ENCODE measurements at regions not wholly inside any gene's neighbourhood (a gene's known extent, or its start where the extent isn't known, plus 50 kb on each side); places are given as distances from the start of the nearest gene placed in this dataset.
"Not testable (repeated sequence)": the region's sequence is repeated elsewhere in the genome, so short reads cannot be mapped to it uniquely, and the experiment has no call there.

- no peak for DNase-seq (ENCODE audit: low spot score)
Observed at GRCh38 chr12:46084666-46085631, 94.6 kb upstream of the SCAF11 start.

- DNase-seq (ENCODE audit: low spot score): no peak
Observed at GRCh38 chr12:46082490-46083200, 92.3 kb upstream of the SCAF11 start.

DNA sequence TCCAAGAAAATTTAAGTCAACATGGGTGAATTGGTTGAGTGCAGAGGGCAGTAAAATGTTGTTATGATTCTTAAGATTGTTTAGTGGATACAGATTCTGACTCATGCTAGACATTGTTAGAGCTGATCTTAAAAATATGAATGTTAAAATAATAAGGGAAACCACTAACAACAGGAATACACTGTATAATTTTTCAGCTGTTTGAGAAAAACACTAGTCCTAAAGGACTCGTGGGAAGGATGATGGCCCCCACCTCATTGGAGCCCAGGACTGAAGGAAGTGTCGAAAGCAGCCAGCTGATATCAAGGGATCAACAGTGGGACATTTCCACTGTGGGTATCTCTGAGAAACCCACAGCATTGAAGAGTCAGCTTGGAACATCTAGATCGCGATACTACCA is 82.9 kb upstream of the SCAF11 start:
- DNase-seq (ENCODE audit: low spot score): peak; percentile 6

DNA sequence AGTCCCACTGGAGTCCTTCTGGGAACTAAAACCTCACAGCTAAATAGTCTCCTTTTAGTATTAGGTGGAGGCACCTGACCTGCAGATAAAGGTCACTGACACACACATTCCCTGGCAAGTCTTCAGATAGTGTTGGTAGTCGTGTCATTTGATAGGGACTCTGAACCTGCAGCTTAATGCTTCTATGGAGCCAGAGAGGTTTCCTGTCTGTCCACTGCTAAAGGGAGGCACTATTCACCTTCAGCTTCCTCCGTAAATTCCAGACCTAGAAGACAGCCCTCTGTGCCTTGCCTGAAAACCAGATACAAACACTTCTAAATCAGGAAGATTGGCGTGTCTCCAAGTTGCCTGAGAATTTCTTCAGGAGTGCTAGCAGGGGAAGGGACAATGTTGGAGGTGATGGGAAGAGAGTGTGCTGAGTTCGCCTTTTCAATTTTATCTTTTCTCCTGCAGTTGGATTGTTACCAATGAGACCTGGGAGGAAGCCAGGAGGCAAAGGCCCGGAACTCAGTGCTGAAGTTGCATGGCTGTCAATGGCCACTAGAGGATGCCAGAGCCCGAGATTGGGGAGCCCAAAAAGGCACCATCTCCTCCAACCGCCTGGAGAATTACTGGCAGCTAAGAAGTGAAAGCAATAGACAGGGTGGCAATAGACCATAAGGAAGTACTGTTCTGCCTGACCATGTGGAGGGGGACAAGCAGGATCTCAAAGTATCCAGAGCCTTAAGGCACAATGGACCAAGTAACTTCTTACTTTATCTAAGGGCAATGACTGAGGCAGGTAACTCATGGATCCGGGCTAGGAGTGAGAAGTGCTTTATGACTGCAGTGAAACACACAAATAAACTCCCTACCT is 81.6 kb upstream of the SCAF11 start:
- DNase-seq (ENCODE audit: low spot score): peak; percentile 36

- DNase-seq (ENCODE audit: low spot score): no peak
Observed at GRCh38 chr12:46071335-46071734, 81.0 kb upstream of the SCAF11 start.

DNA sequence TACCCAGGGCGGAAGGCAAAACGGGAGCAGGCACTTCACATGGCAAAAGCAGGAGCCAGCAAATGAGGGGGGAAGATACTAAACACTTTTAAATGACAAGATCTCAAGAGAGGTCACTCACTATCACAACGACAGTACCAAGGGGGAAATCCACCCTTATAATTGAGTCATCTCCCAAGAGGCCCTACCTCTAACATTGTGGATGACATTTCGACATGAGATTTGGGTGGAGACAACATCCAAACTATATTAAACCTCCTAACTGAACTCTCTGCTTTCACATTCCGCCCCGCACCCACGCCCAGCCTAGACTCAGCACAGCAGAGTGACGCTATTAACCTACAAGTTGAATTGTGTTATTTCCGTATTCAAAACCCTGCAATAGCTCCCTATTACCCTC is 76.7 kb upstream of the SCAF11 start:
- no peak for DNase-seq (ENCODE audit: low spot score)

GRCh38 chr12:46065412-46066166 is 75.2 kb upstream of the SCAF11 start:
- no peak for DNase-seq (ENCODE audit: low spot score)

GRCh38 chr12:46064548-46064947 is 74.2 kb upstream of the SCAF11 start:
- DNase-seq (ENCODE audit: low spot score): no peak

DNA sequence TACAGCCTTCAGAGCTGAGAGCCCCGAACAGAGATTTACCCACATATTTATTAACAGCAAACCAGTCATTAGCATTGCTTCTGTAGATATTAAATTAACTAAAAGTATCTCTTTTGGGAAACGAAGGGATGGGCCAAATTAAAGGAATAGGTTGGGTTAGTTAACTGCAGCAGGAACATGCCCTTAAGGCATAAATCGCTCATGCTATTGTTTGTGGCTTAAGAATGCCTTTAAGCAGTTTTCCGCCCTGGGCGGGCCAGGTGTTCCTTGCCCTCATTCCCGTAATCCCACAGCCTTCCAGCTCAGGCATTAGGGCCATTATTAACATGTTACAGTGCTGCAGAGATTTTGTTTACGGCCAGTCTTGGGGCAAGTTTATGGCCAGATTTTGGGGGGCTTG is 68.3 kb upstream of the SCAF11 start:
- not testable (repeated sequence) for DNase-seq (ENCODE audit: low spot score)

GRCh38 chr12:46050805-46051204 is 60.4 kb upstream of the SCAF11 start:
- DNase-seq (ENCODE audit: low spot score): no peak

DNA sequence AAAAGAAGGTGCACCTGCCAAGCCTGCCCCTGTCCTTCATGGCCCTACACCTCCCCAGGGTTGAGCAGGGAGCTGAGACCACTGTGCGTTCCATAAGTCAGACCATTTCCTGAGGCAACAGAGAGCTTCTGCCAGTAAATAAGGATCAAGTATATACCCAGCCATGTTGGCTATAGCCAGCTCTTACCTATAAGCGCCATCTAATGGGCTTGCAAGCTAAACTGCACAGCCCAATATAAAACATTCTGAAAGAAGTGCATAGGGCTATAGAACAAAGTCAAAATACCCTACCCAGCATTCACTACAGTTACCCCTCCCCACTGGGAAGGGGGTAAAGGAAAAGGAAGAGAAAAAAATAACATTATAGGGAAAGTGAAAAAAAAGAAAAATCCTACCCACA is 59.3 kb upstream of the SCAF11 start:
- DNase-seq (ENCODE audit: low spot score): no peak

- DNase-seq (ENCODE audit: low spot score): no peak
Observed at GRCh38 chr12:46046436-46046835, 56.1 kb upstream of the SCAF11 start.

DNA sequence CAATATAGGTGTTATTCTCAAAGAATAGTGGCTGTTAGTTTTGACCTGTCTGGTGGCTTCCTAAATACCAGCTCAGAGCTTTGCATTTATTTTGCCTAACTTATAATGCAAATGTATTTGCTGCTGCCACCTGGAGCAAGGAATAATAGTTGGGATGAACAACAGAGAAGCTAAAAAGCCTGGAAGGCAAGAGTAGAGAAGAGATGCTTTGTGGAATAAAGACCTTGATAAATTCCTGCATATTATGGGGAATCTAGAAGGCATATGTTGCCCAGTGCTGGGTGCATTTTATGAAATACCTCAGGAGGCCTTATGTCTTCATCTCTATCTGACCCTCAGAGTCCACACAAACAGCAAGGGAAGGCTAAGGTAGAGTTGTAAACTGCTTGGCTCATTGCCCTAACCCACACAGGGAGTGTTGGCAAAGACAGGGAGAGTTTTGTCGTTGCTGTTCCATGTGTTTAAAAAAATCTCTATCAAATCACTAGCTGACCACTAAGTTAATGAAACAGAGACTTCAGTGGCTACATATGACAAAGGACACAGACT is 53.7 kb upstream of the SCAF11 start:
- no peak for DNase-seq (ENCODE audit: low spot score)
